ENCODE measurements at regions not wholly inside any gene's neighbourhood (a gene's known extent, or its start where the extent isn't known, plus 50 kb on each side); places are given as distances from the start of the nearest gene placed in this dataset.
"Not testable (repeated sequence)": the region's sequence is repeated elsewhere in the genome, so short reads cannot be mapped to it uniquely, and the experiment has no call there.

DNA sequence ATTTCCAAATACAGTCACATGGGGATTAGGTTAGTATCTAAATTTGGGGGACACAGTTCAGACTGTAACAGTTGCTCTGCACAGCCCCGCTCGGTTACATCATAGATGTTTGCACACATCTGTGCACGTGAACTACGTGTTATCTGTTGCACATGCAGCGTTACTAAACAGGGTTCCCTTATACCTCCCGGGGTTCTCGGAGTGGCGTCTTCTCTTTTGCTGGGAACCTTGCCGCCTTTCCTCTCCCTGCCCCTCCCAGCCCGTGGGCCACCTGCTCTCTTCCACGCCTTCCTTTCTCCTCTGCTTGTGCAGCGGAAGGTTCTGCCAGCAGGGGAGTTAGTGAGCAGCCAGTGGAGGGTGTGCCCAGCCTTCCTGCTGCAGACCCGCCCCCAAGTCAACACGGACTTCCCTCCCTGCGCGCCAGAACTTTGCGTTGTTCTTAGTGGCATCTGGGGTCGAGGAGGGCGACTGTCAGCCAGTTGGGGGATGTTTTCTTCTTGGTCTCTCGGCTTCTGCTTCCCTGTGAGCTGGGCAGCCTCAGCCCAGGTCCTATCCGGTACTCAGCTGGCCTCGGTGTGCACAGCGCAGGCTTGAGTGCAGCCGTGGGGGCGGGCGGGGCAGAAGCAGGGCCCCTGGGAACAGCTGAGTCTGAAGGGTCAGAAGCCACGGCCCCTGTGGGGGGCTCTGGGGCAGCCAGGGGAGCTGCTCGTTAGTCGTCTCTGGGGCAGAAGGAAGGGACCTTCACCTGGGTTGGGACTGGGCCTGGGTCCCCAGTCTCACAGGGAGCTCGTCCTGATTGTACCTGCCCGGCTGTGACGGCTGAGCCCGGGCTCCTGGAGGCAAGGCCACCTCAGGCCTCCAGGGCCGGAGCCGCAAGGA is 146.7 kb downstream of the IGLL1 start:
- peak; percentile 85 for TF ChIP-seq L3MBTL2 (conservative IDR thresholded peaks at IDR 0.05)
- not testable (repeated sequence) for TF ChIP-seq BHLHE40 (IDR thresholded peaks at IDR 0.05; ENCODE audit: borderline replicate concordance); TARDBP (IDR thresholded peaks at IDR 0.05); ARNT (IDR thresholded peaks at IDR 0.05); FOXA1 (IDR thresholded peaks at IDR 0.05); ELF4 (IDR thresholded peaks at IDR 0.05); SP1 (IDR thresholded peaks at IDR 0.05); FOXK2 (IDR thresholded peaks at IDR 0.05); ZNF384 (IDR thresholded peaks at IDR 0.05)
- TF ChIP-seq, protein P1, sequence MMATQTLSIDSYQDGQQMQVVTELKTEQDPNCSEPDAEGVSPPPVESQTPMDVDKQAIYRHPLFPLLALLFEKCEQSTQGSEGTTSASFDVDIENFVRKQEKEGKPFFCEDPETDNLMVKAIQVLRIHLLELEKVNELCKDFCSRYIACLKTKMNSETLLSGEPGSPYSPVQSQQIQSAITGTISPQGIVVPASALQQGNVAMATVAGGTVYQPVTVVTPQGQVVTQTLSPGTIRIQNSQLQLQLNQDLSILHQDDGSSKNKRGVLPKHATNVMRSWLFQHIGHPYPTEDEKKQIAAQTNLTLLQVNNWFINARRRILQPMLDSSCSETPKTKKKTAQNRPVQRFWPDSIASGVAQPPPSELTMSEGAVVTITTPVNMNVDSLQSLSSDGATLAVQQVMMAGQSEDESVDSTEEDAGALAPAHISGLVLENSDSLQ (IDR thresholded peaks at IDR 0.05) = not testable (repeated sequence)
